SK-N-SH treated with all-trans-retinoic acid at 6 μM for 48 hours (cell line): ENCODE measurements at regions not wholly inside any gene's neighbourhood (a gene's known extent, or its start where the extent isn't known, plus 50 kb on each side); places are given as distances from the start of the nearest gene placed in this dataset.
A peak's percentile ranks its signal among the peaks of the same experiment; 100 is the strongest.

Experiments used
- ATAC-seq: fragments of 200-7000 bp; cut with Tn5 transposase; 3 replicates; pipeline ENCODE4 v1.9.1; 2020; ENCODE audit warnings: mild to moderate bottlenecking, moderate library complexity
- ARNTL ChIP-seq: fragments of 450-650 bp; formaldehyde crosslinking; IDR thresholded peaks from 2 replicates; pipeline ENCODE4 v1.5.0; 2020; ENCODE audit warnings: low read depth, mild to moderate bottlenecking, moderate library complexity, borderline replicate concordance
- BACH2 ChIP-seq: fragments of 250-450 bp; sonication (Bioruptor Pico); IDR thresholded peaks from 2 replicates; pipeline ENCODE4 v1.9.0; 2021; ENCODE audit warnings: mild to moderate bottlenecking, borderline replicate concordance
- CREB5 ChIP-seq: fragments of 250-450 bp; sonication (Bioruptor Pico); IDR thresholded peaks from 2 replicates; pipeline ENCODE4 v1.5.1; 2020; ENCODE audit warnings: low read depth, mild to moderate bottlenecking, moderate library complexity
- CSDC2 ChIP-seq: fragments of 250-450 bp; sonication (Bioruptor Pico); IDR thresholded peaks from 2 replicates; pipeline ENCODE4 v1.5.0; 2020; ENCODE audit warnings: mild to moderate bottlenecking, moderate library complexity
- CSRNP3 ChIP-seq: fragments of 250-450 bp; sonication (Bioruptor Pico); IDR thresholded peaks from 2 replicates; pipeline ENCODE4 v1.5.1; 2021; ENCODE audit warnings: mild to moderate bottlenecking, moderate library complexity
- ESRRG ChIP-seq: fragments of 250-450 bp; sonication (Bioruptor Pico); IDR thresholded peaks from 2 replicates; pipeline ENCODE4 v1.6.1; 2021; ENCODE audit warnings: mild to moderate bottlenecking
- GLIS3 ChIP-seq: fragments of 250-450 bp; sonication (Bioruptor Pico); IDR thresholded peaks from 2 replicates; pipeline ENCODE4 v1.5.0; 2020; ENCODE audit warnings: mild to moderate bottlenecking, moderate library complexity
- ISL1 ChIP-seq: fragments of 250-450 bp; sonication (Bioruptor Pico); IDR thresholded peaks from 2 replicates; pipeline ENCODE4 v2.1.2; 2022; ENCODE audit warnings: mild to moderate bottlenecking, moderate library complexity
- OSR1 ChIP-seq: fragments of 250-450 bp; sonication (Bioruptor Pico); IDR thresholded peaks from 2 replicates; pipeline ENCODE4 v1.8.0; 2022; ENCODE audit warnings: moderate library complexity, mild to moderate bottlenecking, inconsistent platforms
- PATZ1 ChIP-seq: fragments of 250-450 bp; sonication (Bioruptor Pico); IDR thresholded peaks from 2 replicates; pipeline ENCODE4 v1.8.0; 2020; ENCODE audit warnings: mild to moderate bottlenecking, moderate library complexity, borderline replicate concordance
- POU6F1 ChIP-seq: fragments of 250-450 bp; sonication (Bioruptor Pico); IDR thresholded peaks from 2 replicates; pipeline ENCODE4 v1.8.0; 2021; ENCODE audit warnings: low read depth, mild to moderate bottlenecking, moderate library complexity, borderline replicate concordance
- PPARA ChIP-seq: fragments of 250-450 bp; sonication (Bioruptor Pico); IDR thresholded peaks from 2 replicates; pipeline ENCODE4 v1.5.0; 2020; ENCODE audit warnings: mild to moderate bottlenecking, borderline replicate concordance
- RARB ChIP-seq: fragments of 250-450 bp; sonication (Bioruptor Pico); IDR thresholded peaks from 2 replicates; pipeline ENCODE4 v1.8.0; 2021; ENCODE audit warnings: mild to moderate bottlenecking, moderate library complexity
- SNAI2 ChIP-seq: fragments of 250-450 bp; sonication (Bioruptor Pico); IDR thresholded peaks from 2 replicates; pipeline ENCODE4 v1.5.0; 2020; ENCODE audit warnings: mild to moderate bottlenecking, moderate library complexity
- TCF4 ChIP-seq: fragments of 250-450 bp; sonication (Bioruptor Pico); IDR thresholded peaks from 2 replicates; pipeline ENCODE4 v1.8.0; 2021; ENCODE audit warnings: mild to moderate bottlenecking, moderate library complexity, borderline replicate concordance
- TOX ChIP-seq: fragments of 250-450 bp; sonication (Bioruptor Pico); IDR thresholded peaks from 2 replicates; pipeline ENCODE4 v1.8.0; 2021; ENCODE audit warnings: mild to moderate bottlenecking, moderate library complexity, borderline replicate concordance
- TSHZ2 ChIP-seq: fragments of 250-450 bp; sonication (Bioruptor Pico); IDR thresholded peaks from 2 replicates; pipeline ENCODE4 v1.5.0; 2020; ENCODE audit warnings: mild to moderate bottlenecking, moderate library complexity
- ZC3H10 ChIP-seq: fragments of 250-450 bp; sonication (Bioruptor Pico); IDR thresholded peaks from 2 replicates; pipeline ENCODE4 v1.5.1; 2021; ENCODE audit warnings: mild to moderate bottlenecking, moderate library complexity
- ZFP3 ChIP-seq: fragments of 250-450 bp; sonication (Bioruptor Pico); IDR thresholded peaks from 2 replicates; pipeline ENCODE4 v1.5.0; 2020; ENCODE audit warnings: mild to moderate bottlenecking, moderate library complexity
- ZFP30 ChIP-seq: fragments of 450-650 bp; formaldehyde crosslinking; IDR thresholded peaks from 2 replicates; pipeline ENCODE4 v1.5.0; 2022; ENCODE audit warnings: mild to moderate bottlenecking, moderate library complexity
- ZNF8 ChIP-seq: fragments of 450-650 bp; formaldehyde crosslinking; IDR thresholded peaks from 2 replicates; pipeline ENCODE4 v1.5.0; 2020; ENCODE audit warnings: mild to moderate bottlenecking, moderate library complexity

GRCh38 chr2:62313449-62314227, 117.7 kb downstream of the B3GNT2 start:
- TF ChIP-seq PATZ1 (no peak), CREB5 (CRISPR knock-in tag) (no peak), ARNTL (no peak), SNAI2 (no peak), ESRRG (CRISPR knock-in tag) (no peak), ZC3H10 (CRISPR knock-in tag) (no peak), ISL1 (CRISPR knock-in tag) (no peak), PPARA (CRISPR knock-in tag) (no peak), RARB (no peak), GLIS3 (CRISPR knock-in tag) (no peak), TCF4 (CRISPR knock-in tag) (no peak), POU6F1 (CRISPR knock-in tag) (no peak), ZFP30 (CRISPR knock-in tag) (no peak), TSHZ2 (CRISPR knock-in tag) (no peak), CSDC2 (CRISPR knock-in tag) (no peak), CSRNP3 (CRISPR knock-in tag) (no peak), BACH2 (no peak), ZFP3 (CRISPR knock-in tag) (no peak), TOX (no peak), OSR1 (no peak)
- no peak for ATAC-seq

- ATAC-seq, result peak; percentile 62
- TF ChIP-seq GLIS3 (CRISPR knock-in tag), result no peak
- TF ChIP-seq BACH2, result no peak
- TF ChIP-seq ZFP30 (CRISPR knock-in tag), result no peak
- TF ChIP-seq TCF4 (CRISPR knock-in tag), result no peak
- 0 out of 2 replicates have a peak, but pooled peaks have one; percentile 19 for TF ChIP-seq ZNF8 (CRISPR knock-in tag)
- TF ChIP-seq TSHZ2 (CRISPR knock-in tag), result no peak
- TF ChIP-seq ARNTL, result no peak
- TF ChIP-seq PPARA (CRISPR knock-in tag), result no peak
- no peak for TF ChIP-seq SNAI2
- peak; percentile 15; the same call in 1 of the 2 replicates for TF ChIP-seq ZFP3 (CRISPR knock-in tag)
Observed at GRCh38 chr2:62309465-62310091, 113.7 kb downstream of the B3GNT2 start.
